Mucosa of gallbladder (tissue), 1 donor: ENCODE measurements at regions not wholly inside any gene's neighbourhood (a gene's known extent, or its start where the extent isn't known, plus 50 kb on each side); places are given as distances from the start of the nearest gene placed in this dataset.

Experiments used
- DNase-seq: peaks from one replicate; pipeline ENCODE4 v3.0.0-alpha.2; 2020; ENCODE audit warnings: low spot score
- donor health status: DM: no; HTN: no; CAD: no.

- DNase-seq, result no peak
Observed at GRCh38 chr11:130801333-130802122, 114.8 kb downstream of the SNX19 start.

- DNase-seq, result no peak
Observed at GRCh38 chr11:130802567-130802966, 113.7 kb downstream of the SNX19 start.

- DNase-seq, result no peak
Observed at GRCh38 chr11:130804306-130805076, 111.8 kb downstream of the SNX19 start.

- no peak for DNase-seq
Observed at GRCh38 chr11:130806746-130807145, 109.5 kb downstream of the SNX19 start.

- DNase-seq, result no peak
Observed at GRCh38 chr11:130808541-130808940, 107.7 kb downstream of the SNX19 start.

- no peak for DNase-seq
Observed at GRCh38 chr11:130813196-130813595, 103.1 kb downstream of the SNX19 start.

GRCh38 chr11:130813638-130814037 is 102.6 kb downstream of the SNX19 start:
- no peak for DNase-seq

- DNase-seq, result no peak
Observed at GRCh38 chr11:130814440-130815096, 101.7 kb downstream of the SNX19 start.

- DNase-seq, result no peak
Observed at GRCh38 chr11:130815097-130815802, 101.0 kb downstream of the SNX19 start.

GRCh38 chr11:130815956-130816355 is 100.3 kb downstream of the SNX19 start:
- DNase-seq, result no peak

- peak; percentile 41 for DNase-seq
Observed at GRCh38 chr11:130816546-130817329, 99.5 kb downstream of the SNX19 start.

- no peak for DNase-seq
Observed at GRCh38 chr11:130817330-130817944, 98.8 kb downstream of the SNX19 start.

GRCh38 chr11:130819625-130820024 is 96.7 kb downstream of the SNX19 start:
- no peak for DNase-seq
